Anterior cingulate cortex (tissue), 58 donors: ENCODE measurements at regions not wholly inside any gene's neighbourhood (a gene's known extent, or its start where the extent isn't known, plus 50 kb on each side); places are given as distances from the start of the nearest gene placed in this dataset.

Source experiments
- DNase-seq, 58 donors: peaks; one replicate each; lab custom pipeline; 2025; lab: John Stamatoyannopoulos, UW

DNA sequence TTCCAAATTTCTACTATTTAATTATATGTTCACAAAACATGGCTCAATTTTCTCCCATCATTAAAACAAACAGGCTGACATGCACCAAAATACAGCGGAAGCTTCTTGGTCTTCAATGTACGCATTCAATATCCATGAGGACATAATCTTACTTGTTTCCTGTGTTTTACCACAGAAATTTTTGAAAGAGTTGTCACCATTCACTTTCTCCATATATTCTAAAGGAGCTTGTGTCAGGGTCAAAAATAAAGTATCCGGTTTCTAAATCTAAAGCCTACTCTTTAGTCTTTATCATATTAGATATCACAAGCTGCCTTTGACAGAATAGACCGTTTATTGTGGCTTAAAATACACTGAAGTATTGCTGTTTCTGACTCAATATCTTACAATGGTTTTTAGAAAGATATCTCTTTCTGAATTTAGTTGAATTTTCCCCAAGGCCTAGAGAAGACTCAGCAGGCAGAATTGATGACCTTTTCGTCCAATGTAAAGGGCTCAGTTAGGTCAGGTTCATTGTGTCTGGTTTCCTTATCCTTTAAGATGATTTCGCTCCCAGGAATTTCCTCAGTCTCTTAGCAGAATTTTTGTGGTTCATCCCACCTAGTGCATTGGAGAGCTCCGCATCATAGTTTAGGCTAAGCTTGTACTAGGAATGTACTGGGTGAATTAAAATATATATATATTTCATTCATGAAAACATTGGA lies 717.2 kb downstream of the NCAM2 start:
- DNase-seq: no peak

DNA sequence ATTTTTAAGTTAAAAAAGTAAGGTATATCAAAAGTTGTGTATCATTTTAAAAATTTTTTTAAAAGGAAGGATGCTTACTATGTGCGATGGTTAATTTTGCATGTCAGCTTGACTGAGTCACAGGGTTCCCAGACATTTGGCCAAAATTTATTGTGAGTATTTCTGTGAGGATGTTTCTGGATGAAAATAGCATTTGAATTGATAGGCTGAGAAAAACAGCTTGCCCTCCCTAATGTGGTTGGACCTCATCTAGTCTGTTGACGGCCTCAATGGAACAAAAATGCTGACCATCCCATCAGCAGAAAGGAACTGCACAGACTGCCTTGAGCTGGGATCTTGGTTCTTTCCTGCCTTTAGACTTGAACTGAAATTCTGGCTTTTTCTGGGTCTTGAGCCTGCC lies 724.5 kb downstream of the NCAM2 start:
- no peak for DNase-seq

DNA sequence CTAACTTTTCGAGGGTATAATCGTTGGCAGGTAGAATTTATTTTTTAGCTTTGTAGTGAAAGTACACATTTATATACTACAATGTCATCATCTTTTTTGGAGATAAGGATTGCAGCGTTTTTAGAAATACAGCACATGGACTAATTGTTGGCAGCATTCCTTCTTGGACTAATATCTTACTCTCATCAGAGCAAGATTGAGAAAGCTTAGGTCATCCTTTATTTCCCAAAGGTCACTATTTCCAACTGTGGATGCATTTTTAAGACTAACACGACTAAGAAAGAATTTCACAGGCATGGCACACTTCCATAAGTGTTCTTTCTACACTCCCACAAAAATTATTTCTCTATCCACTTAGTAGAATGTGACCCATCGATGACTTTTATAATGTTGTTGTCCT lies 732.3 kb downstream of the NCAM2 start:
- no peak for DNase-seq

DNA sequence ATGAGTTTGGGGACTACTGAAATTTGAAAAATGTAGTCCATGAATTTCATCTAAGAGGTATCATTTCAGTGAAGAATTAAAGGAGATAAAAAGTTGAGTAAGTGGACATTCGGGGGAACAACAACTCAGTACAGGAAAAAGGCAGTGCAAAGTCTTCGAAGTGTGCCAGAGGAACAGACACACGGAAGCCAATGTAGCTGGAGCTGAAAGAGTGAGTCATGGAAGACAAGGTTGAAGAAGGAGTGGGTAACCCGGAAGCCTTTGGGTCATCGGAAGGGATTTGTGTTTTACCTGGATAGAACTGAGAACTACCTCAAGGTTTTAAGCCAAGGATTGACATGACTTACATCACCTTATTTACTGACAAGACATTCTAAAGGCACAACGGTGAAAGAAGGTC lies 733.4 kb downstream of the NCAM2 start:
- DNase-seq: no peak

DNA sequence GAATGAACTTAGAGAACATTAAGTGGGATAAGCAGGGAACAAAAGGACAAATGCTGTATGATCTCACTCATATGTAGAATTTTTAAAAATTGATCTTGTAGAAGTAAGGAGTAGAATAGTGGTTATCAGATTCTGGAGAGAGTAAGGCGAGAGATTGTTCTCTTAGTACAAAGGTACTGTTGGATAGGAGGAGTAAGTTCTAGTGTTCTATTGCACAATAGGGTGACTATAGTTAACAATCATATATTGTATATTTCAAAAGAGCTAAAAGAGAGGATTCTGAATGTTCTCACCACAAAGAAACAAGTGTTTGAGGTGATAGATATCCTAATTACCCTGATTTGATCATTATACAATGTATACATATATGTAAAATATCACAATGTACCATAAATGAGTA lies 735.9 kb downstream of the NCAM2 start:
- DNase-seq: no peak

DNA sequence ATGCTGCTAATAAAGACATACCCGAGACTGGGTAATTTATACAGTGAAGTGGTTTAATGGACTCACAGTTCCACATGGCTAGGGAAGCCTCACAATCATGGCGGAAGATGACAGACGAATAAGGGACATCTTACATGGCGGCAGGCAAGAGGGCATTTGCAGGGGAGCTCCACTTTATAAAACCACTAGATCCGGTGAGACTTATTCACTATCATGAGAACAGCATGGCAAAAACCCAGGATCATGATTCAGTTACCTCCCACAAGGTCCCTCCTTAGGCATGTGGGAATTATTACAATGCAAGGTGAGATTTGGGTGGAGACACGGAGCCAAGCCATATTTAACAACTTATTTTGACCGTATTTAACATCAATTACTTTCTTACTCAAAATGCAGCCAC lies 739.0 kb downstream of the NCAM2 start:
- DNase-seq: no peak

DNA sequence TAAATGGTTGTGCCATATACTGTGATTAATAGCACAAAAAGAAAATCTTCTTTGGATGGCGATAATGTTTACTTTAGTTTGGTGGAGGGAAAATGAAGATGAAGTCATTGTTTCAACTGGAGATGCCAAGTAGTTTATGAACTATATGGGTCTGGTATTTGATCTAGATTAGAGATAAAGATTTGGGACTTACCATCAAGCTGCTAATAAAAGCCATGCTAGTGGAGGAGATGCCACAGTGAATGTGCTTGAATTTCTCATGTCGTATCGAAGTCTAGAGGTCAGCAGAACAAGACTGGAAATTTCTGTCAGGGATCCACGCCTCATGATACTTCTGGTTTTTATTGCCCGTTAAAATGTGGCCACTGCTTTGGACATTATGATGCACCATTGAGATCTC lies 742.0 kb downstream of the NCAM2 start:
- no peak for DNase-seq

DNA sequence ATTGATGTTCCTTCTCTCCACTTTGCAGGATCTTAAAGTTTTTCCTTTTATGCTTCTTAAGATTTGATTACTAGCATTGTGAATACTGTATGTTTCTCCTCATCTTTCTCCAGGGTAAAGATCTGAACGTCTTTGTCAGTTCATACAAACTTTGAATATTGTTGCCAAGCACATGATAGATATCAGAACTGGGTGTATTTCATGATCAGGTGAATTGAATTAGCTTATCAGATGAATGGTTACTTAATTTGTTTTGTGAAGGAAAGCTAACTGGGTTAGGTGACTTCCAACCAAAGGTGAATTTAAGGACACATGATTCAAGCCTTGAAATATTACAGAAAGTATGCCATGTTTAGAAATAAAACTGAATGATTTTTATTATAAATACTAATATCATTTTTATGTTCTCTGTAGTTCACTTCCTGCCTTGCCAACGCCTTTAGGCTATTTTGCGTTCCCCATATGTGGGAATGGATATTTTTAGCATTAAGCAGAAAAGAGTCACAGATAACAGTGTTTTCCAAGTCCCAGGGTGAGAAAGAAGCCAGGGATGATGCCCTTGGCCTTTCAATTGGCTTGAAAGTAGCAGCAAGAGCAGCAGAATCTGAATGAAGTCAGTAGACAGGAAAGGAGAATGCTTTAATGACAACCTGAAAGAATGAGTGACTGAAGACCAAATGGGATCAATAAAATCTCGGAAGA lies 752.1 kb downstream of the NCAM2 start:
- DNase-seq: no peak

DNA sequence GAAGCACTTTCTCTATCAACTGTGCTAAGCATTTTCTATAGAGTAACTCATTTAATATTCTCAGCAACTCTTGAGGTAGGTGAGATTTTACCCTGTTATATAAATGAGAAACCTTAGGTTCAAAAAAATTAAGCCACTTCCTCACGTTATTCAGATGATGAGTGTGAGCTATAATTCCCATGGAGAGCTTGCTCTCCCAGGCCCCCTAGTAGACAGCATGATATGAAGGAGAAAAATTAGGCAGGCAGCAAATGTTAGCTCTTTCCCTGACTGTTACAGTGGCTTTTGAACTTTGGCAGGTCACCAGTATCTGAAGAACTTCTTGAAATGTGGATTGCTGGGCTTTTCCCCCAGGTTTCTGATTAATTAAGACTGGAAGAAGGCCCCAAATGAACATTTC lies 753.1 kb downstream of the NCAM2 start:
- peak in 3 of 58 donors; percentile 0 to 4 (median 0) for DNase-seq

DNA sequence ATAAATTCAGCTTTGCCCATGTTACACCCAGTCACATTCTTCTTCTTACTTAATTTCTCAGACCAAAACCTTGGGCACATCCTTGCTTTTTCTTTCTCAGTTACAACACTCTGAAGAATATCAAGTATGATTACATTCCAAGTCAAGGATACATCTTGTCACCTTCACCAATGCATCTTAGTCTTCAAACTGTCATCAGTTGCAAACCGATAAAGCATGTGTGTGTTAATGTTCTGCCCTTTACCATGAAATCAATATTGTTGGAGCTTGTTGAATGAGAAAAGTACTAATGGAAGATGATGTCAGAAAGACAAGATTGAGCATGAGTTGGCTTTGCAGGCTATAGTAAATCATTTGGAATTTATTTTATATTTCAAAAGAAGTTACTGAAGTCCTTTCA lies 764.6 kb downstream of the NCAM2 start:
- DNase-seq: no peak

DNA sequence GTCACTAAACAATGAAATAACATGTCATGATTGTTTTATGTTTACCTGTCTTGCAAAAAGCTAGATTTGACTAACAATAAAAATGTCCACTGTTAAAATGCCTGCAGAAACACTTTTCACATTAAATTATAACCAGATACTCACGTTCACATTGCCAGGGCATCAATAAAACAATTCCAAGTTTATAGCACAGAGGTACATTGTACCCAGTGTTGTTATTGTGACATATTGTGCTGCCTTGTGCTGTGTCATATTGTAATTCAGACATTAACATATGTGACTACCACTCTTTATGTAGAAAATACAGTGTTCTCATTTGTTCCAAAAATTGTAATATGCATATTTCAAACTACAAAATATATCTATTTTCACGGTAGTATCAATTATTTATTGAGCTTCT lies 766.1 kb downstream of the NCAM2 start:
- no peak for DNase-seq

DNA sequence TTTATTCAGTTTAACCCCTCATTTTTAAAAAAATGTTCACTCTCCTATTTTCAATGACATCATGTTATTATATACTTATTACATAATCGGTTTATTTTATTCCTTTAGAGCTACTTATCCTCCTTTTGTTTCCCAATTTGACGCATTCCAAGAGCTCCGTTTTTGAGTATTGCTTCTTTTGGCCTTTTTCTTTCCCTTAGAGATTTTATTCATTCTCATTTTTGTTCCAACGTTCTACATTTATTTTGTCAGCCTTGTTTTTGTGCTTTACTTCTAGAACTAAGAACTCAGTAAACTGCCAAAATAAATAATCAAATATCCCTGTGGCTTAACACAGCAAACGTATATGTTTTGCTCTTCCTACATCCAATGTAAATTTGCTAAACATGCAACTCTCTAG lies 769.1 kb downstream of the NCAM2 start:
- DNase-seq: no peak

DNA sequence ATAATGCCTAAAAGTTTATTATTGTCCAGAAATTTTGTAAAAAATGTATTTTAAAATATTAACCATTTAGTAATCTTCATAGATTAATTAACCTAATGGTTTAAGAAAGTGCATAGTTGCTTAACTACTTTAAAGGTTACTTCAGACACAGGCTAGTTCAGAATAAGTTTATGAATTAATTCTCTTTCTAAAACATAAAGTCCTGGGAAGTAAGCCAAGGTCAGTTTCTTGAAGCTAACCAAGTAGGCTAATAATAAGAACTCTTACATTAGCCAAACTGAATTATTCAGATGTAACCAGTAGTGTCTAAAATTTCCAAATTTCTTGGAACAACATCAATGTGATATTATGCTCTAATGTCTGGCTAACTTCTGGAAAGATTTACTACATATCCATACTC lies 790.4 kb downstream of the NCAM2 start:
- no peak for DNase-seq

DNA sequence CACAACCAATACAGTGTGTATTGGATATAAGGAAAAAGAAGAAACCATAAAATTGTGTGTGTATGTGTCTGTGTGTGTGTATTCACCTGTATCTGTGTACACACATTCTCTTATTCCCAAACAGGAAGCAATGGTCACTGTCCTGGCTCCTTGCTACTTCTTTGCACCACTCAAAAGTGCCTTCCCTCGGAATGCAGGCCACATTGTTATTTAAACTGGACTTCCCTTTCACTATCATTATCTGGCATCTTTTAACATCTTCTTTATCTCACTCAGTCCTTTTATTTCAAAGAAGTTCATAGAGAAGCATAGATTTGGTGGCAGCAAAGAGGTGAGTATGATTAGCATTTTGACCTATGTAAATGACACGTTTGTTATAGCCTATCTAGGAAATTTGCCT lies 803.7 kb downstream of the NCAM2 start:
- no peak for DNase-seq

DNA sequence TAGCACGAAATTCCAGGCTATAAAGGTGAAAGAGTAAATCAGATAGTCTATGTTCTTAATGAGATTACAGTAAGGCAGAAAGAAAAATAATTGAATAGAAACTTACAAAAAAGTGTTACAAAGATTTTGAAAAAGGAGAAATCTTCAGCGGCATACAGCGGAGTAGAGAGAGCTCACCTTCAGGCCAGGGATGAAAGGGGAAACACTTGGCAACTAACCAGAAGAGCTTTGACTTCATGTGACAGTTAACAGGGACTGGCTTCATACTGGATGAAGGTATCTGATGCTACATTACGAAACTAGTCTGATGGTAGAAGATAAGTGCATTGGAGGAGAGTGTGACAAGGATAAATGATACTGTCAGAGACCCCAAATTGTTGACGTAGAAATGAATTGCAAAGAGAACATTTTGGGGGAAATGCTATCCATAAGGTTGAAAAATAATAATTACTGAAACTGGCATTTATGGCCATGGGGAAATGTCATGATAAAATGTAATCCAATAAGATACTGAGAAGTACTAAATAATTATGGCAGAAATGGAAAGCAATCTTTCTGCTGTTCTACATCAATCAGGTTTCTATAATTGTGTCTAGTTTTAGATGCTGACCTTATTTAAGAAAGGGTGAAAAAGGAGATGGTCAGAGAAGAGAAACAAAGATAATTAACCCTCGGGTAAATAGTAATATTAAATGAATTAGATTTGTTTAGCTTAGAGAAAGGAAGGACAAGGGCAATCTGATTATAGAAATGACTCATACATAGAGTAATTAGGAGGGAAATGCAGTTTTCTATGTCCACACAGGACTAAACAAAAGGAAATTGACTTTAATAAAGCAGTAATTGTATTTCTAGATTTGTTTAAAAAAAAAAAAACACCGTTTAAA lies 808.7 kb downstream of the NCAM2 start:
- no peak for DNase-seq

DNA sequence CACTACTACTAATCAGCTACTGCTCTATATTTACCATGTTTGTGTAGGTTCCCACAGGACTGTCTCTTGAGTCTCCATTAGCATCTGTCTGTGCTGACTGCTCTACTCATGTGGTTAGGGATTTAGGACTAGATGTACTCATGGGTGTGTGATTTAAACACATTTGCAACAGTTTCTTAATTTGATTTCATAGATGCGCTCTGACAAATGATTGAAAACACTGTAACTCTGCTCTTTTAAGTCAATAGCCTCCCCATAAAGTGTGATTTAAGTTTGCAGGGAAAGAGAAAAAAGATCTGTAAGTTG lies 809.3 kb downstream of the NCAM2 start:
- no peak for DNase-seq

DNA sequence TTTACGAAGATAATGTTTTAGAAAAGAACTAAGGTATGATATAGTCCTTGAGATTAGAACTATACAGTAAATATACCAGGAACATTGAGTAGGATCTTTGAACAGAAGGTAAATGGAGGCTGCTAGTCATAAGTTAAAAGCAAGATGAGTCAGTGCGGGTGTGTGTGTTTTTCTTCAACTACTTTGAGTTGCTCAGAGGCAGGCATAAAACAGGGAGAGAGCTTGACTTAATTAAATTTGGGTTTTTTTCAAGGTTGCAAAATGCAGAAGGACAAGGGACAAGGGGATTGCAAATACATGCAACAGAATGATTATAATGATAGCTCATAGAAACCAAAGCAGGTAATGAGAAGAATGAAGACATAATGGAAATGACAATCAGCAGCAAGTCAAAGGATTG lies 815.1 kb downstream of the NCAM2 start:
- DNase-seq: no peak

DNA sequence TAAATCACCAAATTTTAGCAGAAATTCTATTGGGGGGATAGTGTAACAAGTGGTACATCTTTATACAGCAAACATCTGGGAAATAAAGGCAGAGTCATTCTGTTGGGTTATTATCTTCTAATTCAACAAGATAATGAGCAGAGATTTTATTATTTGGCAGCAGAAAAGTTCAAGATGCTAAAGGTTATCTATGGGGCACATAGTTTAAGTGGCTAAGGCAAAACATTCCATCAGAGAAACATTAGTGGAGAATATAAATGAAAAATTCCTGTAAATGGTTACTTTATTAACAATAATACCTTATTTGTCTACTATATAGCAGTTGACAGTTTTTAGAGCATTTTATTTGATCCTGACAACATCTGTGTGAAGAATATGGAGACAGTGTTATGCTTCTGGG lies 815.7 kb downstream of the NCAM2 start:
- no peak for DNase-seq

DNA sequence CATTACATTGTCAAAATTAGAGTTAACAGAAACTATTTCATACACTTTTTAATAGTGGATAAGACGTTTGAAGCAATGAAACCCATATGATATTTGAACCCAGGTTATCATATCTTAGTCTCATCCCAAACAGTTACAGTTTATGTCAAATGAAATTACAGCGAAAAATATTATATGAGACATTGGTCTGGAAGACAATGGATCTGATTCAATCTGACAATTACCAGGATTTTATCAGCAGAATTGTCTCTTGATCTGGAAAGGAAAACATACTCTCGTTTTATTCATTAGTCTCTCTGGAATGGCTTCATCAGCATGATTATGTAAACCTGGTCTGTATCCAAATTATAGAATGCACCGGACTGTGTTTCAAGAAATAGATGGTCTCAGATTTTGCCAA lies 818.6 kb downstream of the NCAM2 start:
- DNase-seq: no peak

DNA sequence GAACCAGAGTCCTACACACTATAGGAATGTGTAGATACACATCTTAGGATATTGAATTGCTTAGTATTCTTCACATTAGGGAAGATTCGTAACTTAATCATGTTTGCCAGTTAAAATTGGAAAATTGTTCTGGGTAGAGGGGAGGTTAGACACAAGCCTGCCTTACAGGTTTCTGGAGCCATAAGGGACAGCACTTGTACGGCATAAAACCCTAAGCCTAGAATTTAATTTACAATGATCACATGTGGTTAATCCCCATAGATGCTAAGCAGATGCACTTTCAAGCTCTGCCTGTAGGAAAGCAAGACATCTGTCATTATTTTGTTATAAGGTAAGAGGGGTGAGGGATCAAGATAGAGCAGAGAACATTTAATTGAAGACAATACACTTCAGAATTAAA lies 820.7 kb downstream of the NCAM2 start:
- DNase-seq: no peak

DNA sequence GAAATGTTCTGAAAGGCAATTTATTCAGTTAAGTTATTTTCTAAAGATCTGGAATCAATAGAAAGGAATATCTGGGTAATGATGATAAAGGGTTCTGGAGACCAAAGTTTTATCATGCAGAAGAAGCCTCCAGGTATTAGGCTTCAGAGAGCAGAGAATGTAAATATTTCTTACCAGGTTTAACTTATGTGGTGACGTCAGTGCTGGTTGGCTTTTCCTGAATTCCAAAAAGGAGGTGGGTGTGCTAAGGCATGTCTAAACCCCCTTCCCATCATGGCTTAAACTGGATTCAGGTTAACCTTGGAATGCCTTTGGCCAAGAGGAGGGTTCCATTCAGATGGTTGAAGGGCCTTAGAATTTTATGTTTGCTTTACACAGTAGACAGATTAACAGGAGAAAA lies 829.9 kb downstream of the NCAM2 start:
- no peak for DNase-seq

DNA sequence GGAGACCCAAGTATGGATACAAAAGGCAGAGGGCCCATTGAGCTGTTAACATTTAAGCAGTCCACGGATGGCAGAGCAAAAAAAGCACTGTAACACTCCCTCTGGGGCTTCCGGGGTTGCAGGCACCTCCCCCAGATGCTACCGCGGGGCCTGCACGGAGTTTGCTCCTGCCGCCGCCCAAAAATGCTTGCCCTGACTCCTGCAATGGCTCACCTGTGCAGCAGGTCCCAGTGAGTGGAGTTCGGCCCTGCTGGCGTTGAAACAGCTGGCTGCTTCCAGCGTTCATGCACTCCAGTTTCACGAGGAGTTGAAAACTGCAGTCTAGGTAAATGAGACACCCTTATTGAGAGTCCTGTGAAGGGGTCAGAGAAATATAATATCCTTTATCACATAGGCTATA lies 832.8 kb downstream of the NCAM2 start:
- DNase-seq: no peak
